ENCODE measurements at regions not wholly inside any gene's neighbourhood (a gene's known extent, or its start where the extent isn't known, plus 50 kb on each side); places are given as distances from the start of the nearest gene placed in this dataset.

- no peak for TF ChIP-seq CTCF (IDR thresholded peaks at IDR 0.05 in 8 of 11, conservative IDR thresholded peaks at IDR 0.05 in 3 of 11)
- TF ChIP-seq POLR2AphosphoS5 (IDR thresholded peaks at IDR 0.05) = no peak
- TF ChIP-seq POLR2A (IDR thresholded peaks at IDR 0.05) = no peak
Measured at GRCh38 chr2:20549144-20549543, 101.8 kb downstream of the HS1BP3 start.

Measured in spleen (tissue), 7 donors.